GM03348 (cell line): ENCODE measurements at regions not wholly inside any gene's neighbourhood (a gene's known extent, or its start where the extent isn't known, plus 50 kb on each side); places are given as distances from the start of the nearest gene placed in this dataset.
"Not testable (repeated sequence)": the region's sequence is repeated elsewhere in the genome, so short reads cannot be mapped to it uniquely, and the experiment has no call there.

Experiments used
- DNase-seq: peaks from one replicate; pipeline ENCODE4 v3.0.0; 2012; ENCODE audit warnings: low spot score

GRCh38 chr10:15921423-15921945, 61.2 kb upstream of the MINDY3 start:
- DNase-seq = not testable (repeated sequence)

GRCh38 chr10:15931376-15931775, 71.1 kb upstream of the MINDY3 start:
- DNase-seq = no peak

- not testable (repeated sequence) for DNase-seq
Observed at GRCh38 chr10:15939543-15939942, 79.2 kb upstream of the MINDY3 start.

GRCh38 chr10:15943426-15943825, 83.1 kb upstream of the MINDY3 start:
- DNase-seq = no peak

- DNase-seq = no peak
Observed at GRCh38 chr10:15954188-15954587, 93.9 kb upstream of the MINDY3 start.

GRCh38 chr10:15960277-15960676, 100.0 kb upstream of the MINDY3 start:
- no peak for DNase-seq

- DNase-seq = not testable (repeated sequence)
Observed at GRCh38 chr10:15972736-15973135, 112.4 kb upstream of the MINDY3 start.

GRCh38 chr10:15985690-15986089, 125.4 kb upstream of the MINDY3 start:
- DNase-seq = no peak

- DNase-seq = no peak
Observed at GRCh38 chr10:15990535-15991129, 130.3 kb upstream of the MINDY3 start.

GRCh38 chr10:15997313-15997712, 137.0 kb upstream of the MINDY3 start:
- DNase-seq = no peak

GRCh38 chr10:16001581-16001980, 141.3 kb upstream of the MINDY3 start:
- DNase-seq = no peak

- DNase-seq = no peak
Observed at GRCh38 chr10:16009785-16010184, 149.5 kb upstream of the MINDY3 start.

- no peak for DNase-seq
Observed at GRCh38 chr10:16011548-16011947, 151.2 kb upstream of the MINDY3 start.

- DNase-seq = no peak
Observed at GRCh38 chr10:16014469-16014868, 154.2 kb upstream of the MINDY3 start.

- DNase-seq = no peak
Observed at GRCh38 chr10:16016688-16017087, 156.4 kb upstream of the MINDY3 start.

- no peak for DNase-seq
Observed at GRCh38 chr10:16020836-16021235, 160.5 kb upstream of the MINDY3 start.

GRCh38 chr10:16026832-16027231, 166.5 kb upstream of the MINDY3 start:
- not testable (repeated sequence) for DNase-seq

GRCh38 chr10:16030562-16030961, 170.3 kb upstream of the MINDY3 start:
- DNase-seq = no peak

GRCh38 chr10:16049050-16049449, 188.7 kb upstream of the MINDY3 start:
- DNase-seq = no peak

GRCh38 chr10:16049782-16050181, 189.5 kb upstream of the MINDY3 start:
- no peak for DNase-seq

GRCh38 chr10:16063350-16063749, 203.0 kb upstream of the MINDY3 start:
- DNase-seq = no peak

GRCh38 chr10:16083551-16083950, 223.2 kb upstream of the MINDY3 start:
- DNase-seq = not testable (repeated sequence)

- DNase-seq = no peak
Observed at GRCh38 chr10:16105082-16105481, 244.8 kb upstream of the MINDY3 start.
